GM18505 (cell line): ENCODE measurements at regions not wholly inside any gene's neighbourhood (a gene's known extent, or its start where the extent isn't known, plus 50 kb on each side); places are given as distances from the start of the nearest gene placed in this dataset.
"Not testable (repeated sequence)": the region's sequence is repeated elsewhere in the genome, so short reads cannot be mapped to it uniquely, and the experiment has no call there.

Source experiments
- ATAC-seq: cut with Tn5 transposase; IDR thresholded peaks from one replicate; pipeline ENCODE4 v1.9.1; 2021; ENCODE audit not compliant: unreplicated experiment
- POLR2A ChIP-seq: IDR thresholded peaks from 4 replicates; pipeline ENCODE4 v1.6.1; 2011; ENCODE audit warnings: borderline replicate concordance; ENCODE audit not compliant: insufficient read depth, insufficient read length; ENCODE audit errors: extremely low read depth

- no peak for TF ChIP-seq POLR2A
- no peak for ATAC-seq
These were observed 119.3 kb upstream of the NR3C2 start for GRCh38 chr4:148561467-148561866.

- ATAC-seq: no peak
- no peak for TF ChIP-seq POLR2A
These were observed 115.6 kb upstream of the NR3C2 start for GRCh38 chr4:148557793-148558192.

GRCh38 chr4:148550788-148551187, 108.6 kb upstream of the NR3C2 start:
- TF ChIP-seq POLR2A: no peak
- no peak for ATAC-seq

- ATAC-seq: no peak
- TF ChIP-seq POLR2A: no peak
These were observed 100.9 kb upstream of the NR3C2 start for GRCh38 chr4:148542922-148543623.

- no peak for ATAC-seq
- TF ChIP-seq POLR2A: no peak
These were observed 98.6 kb upstream of the NR3C2 start for GRCh38 chr4:148540622-148541326.

GRCh38 chr4:148539387-148539786, 97.2 kb upstream of the NR3C2 start:
- no peak for TF ChIP-seq POLR2A
- no peak for ATAC-seq

- ATAC-seq: not testable (repeated sequence)
These were observed 91.6 kb upstream of the NR3C2 start for GRCh38 chr4:148533851-148534250.

- TF ChIP-seq POLR2A: no peak
- ATAC-seq: no peak
These were observed 87.9 kb upstream of the NR3C2 start for GRCh38 chr4:148530114-148530513.

- no peak for TF ChIP-seq POLR2A
- ATAC-seq: no peak
These were observed 85.4 kb upstream of the NR3C2 start for GRCh38 chr4:148527571-148527970.

- ATAC-seq: no peak
- TF ChIP-seq POLR2A: no peak
These were observed 80.8 kb upstream of the NR3C2 start for GRCh38 chr4:148522995-148523394.

GRCh38 chr4:148515248-148515647, 73.0 kb upstream of the NR3C2 start:
- no peak for ATAC-seq
- TF ChIP-seq POLR2A: no peak

GRCh38 chr4:148514581-148514980, 72.4 kb upstream of the NR3C2 start:
- no peak for ATAC-seq
- TF ChIP-seq POLR2A: no peak

GRCh38 chr4:148514041-148514440, 71.8 kb upstream of the NR3C2 start:
- TF ChIP-seq POLR2A: no peak
- no peak for ATAC-seq

GRCh38 chr4:148510211-148510610, 68.0 kb upstream of the NR3C2 start:
- TF ChIP-seq POLR2A: no peak
- no peak for ATAC-seq
